DOHH2 (cell line): ENCODE measurements at regions not wholly inside any gene's neighbourhood (a gene's known extent, or its start where the extent isn't known, plus 50 kb on each side); places are given as distances from the start of the nearest gene placed in this dataset.
"Not testable (repeated sequence)": the region's sequence is repeated elsewhere in the genome, so short reads cannot be mapped to it uniquely, and the experiment has no call there.

Source experiments
- H3F3A ChIP-seq: fragments of 200-600 bp; sonication (generic), shearing (Covaris generic); 2 replicates; pipeline ENCODE4 v1.6.0; 2016; ENCODE audit warnings: antibody characterized with exemption, mild to moderate bottlenecking; ENCODE audit not compliant: control insufficient read depth, insufficient read depth
- H3K27ac ChIP-seq: fragments of 200-600 bp; sonication (generic); 2 replicates; pipeline ENCODE4 v1.5.1; 2014; ENCODE audit warnings: low read depth, mild to moderate bottlenecking, low read length, moderate library complexity
- H3K27me3 ChIP-seq: fragments of 200-600 bp; sonication (generic); 2 replicates; pipeline ENCODE4 v1.6.1; 2014; ENCODE audit warnings: mild to moderate bottlenecking, low read length, mixed read lengths; ENCODE audit not compliant: control insufficient read depth
- H3K36me3 ChIP-seq: fragments of 200-600 bp; sonication (generic); 2 replicates; pipeline ENCODE4 v1.6.1; 2014; ENCODE audit warnings: mild to moderate bottlenecking, low read length, moderate library complexity, mixed read lengths; ENCODE audit not compliant: control insufficient read depth
- H3K4me1 ChIP-seq: fragments of 200-600 bp; sonication (generic); 2 replicates; pipeline ENCODE4 v1.6.1; 2014; ENCODE audit warnings: mild to moderate bottlenecking, low read length, mixed read lengths; ENCODE audit not compliant: control insufficient read depth
- H3K4me2 ChIP-seq: fragments of 200-600 bp; sonication (generic); 2 replicates; pipeline ENCODE4 v1.6.0; 2014; ENCODE audit warnings: mild to moderate bottlenecking, low read length, moderate library complexity
- H3K4me3 ChIP-seq: fragments of 200-600 bp; sonication (generic); 2 replicates; pipeline ENCODE4 v1.5.1; 2014; ENCODE audit warnings: mild to moderate bottlenecking, low read length, mixed read lengths
- H3K79me2 ChIP-seq: fragments of 200-600 bp; sonication (generic); 2 replicates; pipeline ENCODE4 v1.6.1; 2014; ENCODE audit warnings: mild to moderate bottlenecking, low read length, mixed read lengths; ENCODE audit not compliant: control insufficient read depth
- H3K9me2 ChIP-seq: fragments of 200-600 bp; sonication (generic); replicated peaks from 2 replicates; pipeline ENCODE4 v1.6.1; 2014; ENCODE audit warnings: mild to moderate bottlenecking, low read length, mixed read lengths; ENCODE audit not compliant: control insufficient read depth
- H3K9me3 ChIP-seq: fragments of 200-600 bp; sonication (generic); 2 replicates; pipeline ENCODE4 v1.6.1; 2014; ENCODE audit warnings: antibody characterized with exemption, low read length, mixed read lengths; ENCODE audit not compliant: control insufficient read depth, insufficient read depth
- H4K20me1 ChIP-seq: fragments of 200-600 bp; sonication (generic); 2 replicates; pipeline ENCODE4 v1.6.0; 2014; ENCODE audit warnings: low read depth, mild to moderate bottlenecking, antibody characterized with exemption, low read length, moderate library complexity; ENCODE audit not compliant: control insufficient read depth, insufficient read depth
- EZH2phosphoT487 ChIP-seq: fragments of 200-600 bp; sonication (generic); IDR thresholded peaks from 2 replicates; pipeline ENCODE4 v1.6.1; 2017; ENCODE audit warnings: borderline replicate concordance, mild to moderate bottlenecking, antibody characterized with exemption, low read length, moderate library complexity, mixed read lengths
- TF ChIP-seq, protein P1 (sequence below): fragments of 200-600 bp; sonication (generic); IDR thresholded peaks from one replicate; pipeline ENCODE4 v1.5.1; 2014; ENCODE audit warnings: antibody characterized with exemption, mild to moderate bottlenecking, low read depth, low read length; ENCODE audit not compliant: poor library complexity, severe bottlenecking

DNA sequence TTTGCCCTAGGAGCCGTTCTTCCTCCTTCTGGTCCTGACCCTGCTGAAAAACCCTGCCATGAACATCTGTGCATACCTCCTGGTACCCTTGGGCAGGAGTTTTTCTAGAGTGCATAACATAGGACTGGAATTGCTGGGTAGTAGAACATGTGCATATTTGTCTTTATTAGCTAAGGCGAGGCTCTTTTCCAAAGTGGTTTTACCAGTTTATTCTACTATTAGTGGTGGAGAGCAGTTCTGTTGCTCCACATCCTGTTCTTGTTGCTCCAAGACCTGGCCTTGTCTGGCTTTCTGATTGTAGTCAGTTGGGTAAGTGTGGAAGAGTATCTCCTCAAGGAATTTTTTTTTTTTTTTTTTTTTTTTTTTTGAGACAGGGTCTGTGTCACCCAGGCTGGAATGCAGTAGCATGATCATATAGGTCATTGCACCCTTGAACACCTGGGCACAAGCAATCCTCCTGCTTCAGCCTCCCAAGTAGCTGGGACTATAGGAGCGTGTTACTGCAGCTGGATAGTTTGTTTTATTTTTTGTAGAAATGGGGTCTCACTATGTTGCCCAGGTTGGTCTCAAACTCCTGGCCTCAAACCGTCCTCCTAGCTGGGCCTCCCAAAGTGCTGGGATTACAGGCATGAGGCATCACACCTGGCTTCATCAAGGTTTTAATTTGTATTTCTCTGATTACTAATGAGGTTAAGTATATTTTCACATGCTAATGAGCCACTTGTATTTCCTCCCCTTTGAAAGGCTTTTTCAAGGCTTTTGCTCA lies 85.2 kb downstream of the SPRY4 start:
- Histone ChIP-seq H3K4me1 (no peaks in the 10 kb centered on the region), H3K27ac (no peak overlapping the region), H3K79me2 (no peaks in the 10 kb centered on the region), H4K20me1 (no peaks in the 10 kb centered on the region), H3K9me2 (no peaks in the 10 kb centered on the region), H3K27me3 (no peaks in the 10 kb centered on the region), H3K36me3 (no peaks in the 10 kb centered on the region), H3K9me3 (no peaks in the 10 kb centered on the region), H3K4me2 (no peak overlapping the region), H3F3A (no peaks in the 10 kb centered on the region), H3K4me3 (no peak overlapping the region)
- TF ChIP-seq EZH2phosphoT487: no peak
- TF ChIP-seq, protein P1, sequence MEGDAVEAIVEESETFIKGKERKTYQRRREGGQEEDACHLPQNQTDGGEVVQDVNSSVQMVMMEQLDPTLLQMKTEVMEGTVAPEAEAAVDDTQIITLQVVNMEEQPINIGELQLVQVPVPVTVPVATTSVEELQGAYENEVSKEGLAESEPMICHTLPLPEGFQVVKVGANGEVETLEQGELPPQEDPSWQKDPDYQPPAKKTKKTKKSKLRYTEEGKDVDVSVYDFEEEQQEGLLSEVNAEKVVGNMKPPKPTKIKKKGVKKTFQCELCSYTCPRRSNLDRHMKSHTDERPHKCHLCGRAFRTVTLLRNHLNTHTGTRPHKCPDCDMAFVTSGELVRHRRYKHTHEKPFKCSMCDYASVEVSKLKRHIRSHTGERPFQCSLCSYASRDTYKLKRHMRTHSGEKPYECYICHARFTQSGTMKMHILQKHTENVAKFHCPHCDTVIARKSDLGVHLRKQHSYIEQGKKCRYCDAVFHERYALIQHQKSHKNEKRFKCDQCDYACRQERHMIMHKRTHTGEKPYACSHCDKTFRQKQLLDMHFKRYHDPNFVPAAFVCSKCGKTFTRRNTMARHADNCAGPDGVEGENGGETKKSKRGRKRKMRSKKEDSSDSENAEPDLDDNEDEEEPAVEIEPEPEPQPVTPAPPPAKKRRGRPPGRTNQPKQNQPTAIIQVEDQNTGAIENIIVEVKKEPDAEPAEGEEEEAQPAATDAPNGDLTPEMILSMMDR: no peak

DNA sequence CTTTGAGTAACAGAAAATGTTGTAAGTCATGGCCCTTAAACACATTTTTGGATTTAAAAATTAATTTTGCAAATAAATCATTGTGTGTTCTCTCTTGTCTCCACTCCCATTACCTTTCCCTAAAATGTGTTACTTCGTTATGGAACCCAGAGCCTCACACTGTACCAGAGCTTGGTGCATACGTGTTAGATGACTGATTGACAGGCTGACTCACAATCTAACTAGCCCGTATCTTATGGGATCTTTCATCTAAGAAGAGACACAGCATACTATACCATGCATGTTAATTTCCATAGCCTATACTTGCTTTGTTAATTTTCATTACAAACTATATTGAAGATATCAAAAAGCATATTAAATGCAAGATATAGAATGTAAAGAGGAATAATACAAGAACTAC lies 87.1 kb downstream of the SPRY4 start:
- H3K9me2 ChIP-seq: no peaks in the 10 kb centered on the region
- H3K4me1 ChIP-seq: no peaks in the 10 kb centered on the region
- no peaks in the 10 kb centered on the region for H3K36me3 ChIP-seq
- TF ChIP-seq, protein P1: no peak
- no peak for TF ChIP-seq EZH2phosphoT487
- no peaks in the 10 kb centered on the region for H3F3A ChIP-seq
- H3K27me3 ChIP-seq: no peaks in the 10 kb centered on the region
- H4K20me1 ChIP-seq: no peaks in the 10 kb centered on the region
- no peaks in the 10 kb centered on the region for H3K9me3 ChIP-seq
- no peaks in the 10 kb centered on the region for H3K79me2 ChIP-seq
- no peak overlapping the region for H3K27ac ChIP-seq
- no peak overlapping the region for H3K4me3 ChIP-seq
- H3K4me2 ChIP-seq: no peak overlapping the region

DNA sequence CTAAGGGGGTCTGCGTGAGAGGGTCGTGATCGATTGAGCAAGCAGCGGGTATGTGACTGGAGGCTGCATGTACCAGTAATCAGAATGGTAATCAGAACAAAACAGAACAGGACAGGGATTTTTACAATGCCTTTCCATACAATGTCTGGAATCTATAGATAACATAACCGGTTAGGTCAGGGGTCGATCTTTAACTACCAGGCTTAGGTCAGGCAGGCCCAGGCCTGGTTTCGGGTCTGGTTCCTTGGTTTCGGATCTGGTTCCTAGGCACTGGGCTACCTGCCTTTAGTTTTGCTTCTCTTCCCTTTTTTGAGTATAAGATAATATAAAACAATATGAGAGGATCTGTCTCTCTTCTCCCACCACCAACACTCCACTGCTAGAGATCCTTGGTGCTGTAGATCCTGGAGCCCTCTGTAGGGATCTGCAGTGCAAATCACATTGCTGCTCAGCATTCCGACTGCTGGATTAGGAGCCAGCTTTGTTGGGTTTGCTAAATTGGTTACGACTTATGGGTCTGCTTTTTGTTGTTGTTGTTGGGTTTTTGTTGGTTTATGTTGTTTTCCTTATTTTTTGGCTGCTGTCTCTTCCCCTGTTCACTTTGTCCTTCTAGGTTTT lies 88.0 kb downstream of the SPRY4 start:
- H3K9me3 ChIP-seq, H4K20me1 ChIP-seq, H3K4me2 ChIP-seq, H3K9me2 ChIP-seq, H3K79me2 ChIP-seq, H3K4me1 ChIP-seq, H3K27ac ChIP-seq, H3K4me3 ChIP-seq, H3K36me3 ChIP-seq, H3F3A ChIP-seq, H3K27me3 ChIP-seq: not testable (repeated sequence)
